GM21360 (cell line): ENCODE measurements at regions not wholly inside any gene's neighbourhood (a gene's known extent, or its start where the extent isn't known, plus 50 kb on each side); places are given as distances from the start of the nearest gene placed in this dataset.
A peak's percentile ranks its signal among the peaks of the same experiment; 100 is the strongest.

ENCODE experiments used
- ATAC-seq: cut with Tn5 transposase; IDR thresholded peaks from one replicate; pipeline ENCODE4 v1.9.1; 2021; ENCODE audit warnings: mild to moderate bottlenecking, moderate library complexity; ENCODE audit not compliant: unreplicated experiment

GRCh38 chr9:90538566-90538965 is 104.1 kb downstream of the DIRAS2 start:
- ATAC-seq, result no peak

- ATAC-seq, result no peak
Observed at GRCh38 chr9:90539286-90539685, 103.3 kb downstream of the DIRAS2 start.

- no peak for ATAC-seq
Observed at GRCh38 chr9:90540734-90541133, 101.9 kb downstream of the DIRAS2 start.

GRCh38 chr9:90544488-90544887 is 98.1 kb downstream of the DIRAS2 start:
- no peak for ATAC-seq

GRCh38 chr9:90546200-90546599 is 96.4 kb downstream of the DIRAS2 start:
- ATAC-seq, result no peak

GRCh38 chr9:90547896-90548295 is 94.7 kb downstream of the DIRAS2 start:
- no peak for ATAC-seq

- peak; percentile 72 for ATAC-seq
Observed at GRCh38 chr9:90552317-90552716, 90.3 kb downstream of the DIRAS2 start.

GRCh38 chr9:90555351-90556057 is 87.1 kb downstream of the DIRAS2 start:
- ATAC-seq, result no peak

GRCh38 chr9:90556897-90557675 is 85.5 kb downstream of the DIRAS2 start:
- ATAC-seq, result no peak

- ATAC-seq, result no peak
Observed at GRCh38 chr9:90559075-90560073, 83.2 kb downstream of the DIRAS2 start.
